Thymus (tissue), 11 donors: ENCODE measurements at regions not wholly inside any gene's neighbourhood (a gene's known extent, or its start where the extent isn't known, plus 50 kb on each side); places are given as distances from the start of the nearest gene placed in this dataset.

Experiments
- DNase-seq, 9 donors: peaks; one replicate each; pipeline ENCODE4 v3.0.0-alpha.2; 2013; ENCODE audit warnings: low spot score in 9 of 9, low read depth in 6 of 9, missing footprints in 1 of 9
- H3K27ac ChIP-seq, 2 donors: one replicate each; pipeline ENCODE4 v1.5.1; 2013; ENCODE audit warnings: control low read depth in 1 of 2, low read depth in 1 of 2, low read length in 1 of 2, mild to moderate bottlenecking in 1 of 2, moderate library complexity in 1 of 2
- H3K27me3 ChIP-seq, 2 donors: one replicate each; pipeline ENCODE4 v1.5.1; 2013; ENCODE audit warnings: low read length in 1 of 2; ENCODE audit not compliant: control insufficient read depth in 2 of 2, insufficient read depth in 1 of 2
- H3K36me3 ChIP-seq, 2 donors: one replicate each; pipeline ENCODE4 v1.5.1; 2013; ENCODE audit warnings: low read length in 1 of 2, mild to moderate bottlenecking in 1 of 2, moderate library complexity in 1 of 2; ENCODE audit not compliant: control insufficient read depth in 2 of 2, insufficient read depth in 2 of 2
- H3K4me1 ChIP-seq, 2 donors: one replicate each; pipeline ENCODE4 v1.5.1; 2013; ENCODE audit warnings: low read length in 2 of 2; ENCODE audit not compliant: control insufficient read depth in 2 of 2, insufficient read depth in 2 of 2
- H3K4me3 ChIP-seq, 2 donors: one replicate each; pipeline ENCODE4 v1.5.1; 2013; ENCODE audit warnings: low read length in 2 of 2, control low read depth in 1 of 2, mild to moderate bottlenecking in 1 of 2
- H3K9me3 ChIP-seq, 2 donors: one replicate each; pipeline ENCODE4 v1.5.1; 2013; ENCODE audit warnings: low read length in 1 of 2, mild to moderate bottlenecking in 1 of 2; ENCODE audit not compliant: control insufficient read depth in 2 of 2, insufficient read depth in 1 of 2
- WGBS: extraction: QIAGEN DNeasy Blood & Tissue Kit; methylation state at CpG from one replicate; pipeline ENCODE4 v1.1.7; 2013; 5-methylcytosine and 5-hydroxymethylcytosine counted together
- donor health status: healthy.

DNA sequence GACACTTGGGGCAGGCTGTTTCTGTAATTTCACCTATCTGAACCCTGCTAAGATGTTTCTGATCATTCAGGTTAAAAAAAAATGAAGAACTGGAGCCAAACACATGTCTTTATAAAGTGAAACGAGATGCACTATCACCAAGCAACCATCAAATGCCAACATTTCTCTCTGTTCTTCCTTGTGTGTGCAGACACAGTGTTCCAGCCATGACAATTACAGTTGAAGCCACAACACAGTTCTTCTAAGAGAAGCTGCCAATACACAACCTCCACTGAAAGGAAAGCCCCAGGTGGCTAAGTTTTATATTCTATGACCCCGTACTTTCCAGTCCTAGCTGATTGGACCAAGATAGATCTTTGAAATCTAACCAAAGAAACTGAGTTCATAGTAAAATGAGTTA is 181.8 kb downstream of the RAD51AP2 start:
- no peaks in the 10 kb centered on the region for H3K36me3 ChIP-seq
- H3K27ac ChIP-seq: no peak overlapping the region
- WGBS: 78% methylated on average over 2 of the region's 2 CpGs
- no peak for DNase-seq
- H3K27me3 ChIP-seq: no peaks in the 10 kb centered on the region
- H3K4me1 ChIP-seq: no peaks in the 10 kb centered on the region
- H3K4me3 ChIP-seq: no peak overlapping the region
- peaks cover 0 to 3% of the 10 kb centered on the region in 2 donors for H3K9me3 ChIP-seq

DNA sequence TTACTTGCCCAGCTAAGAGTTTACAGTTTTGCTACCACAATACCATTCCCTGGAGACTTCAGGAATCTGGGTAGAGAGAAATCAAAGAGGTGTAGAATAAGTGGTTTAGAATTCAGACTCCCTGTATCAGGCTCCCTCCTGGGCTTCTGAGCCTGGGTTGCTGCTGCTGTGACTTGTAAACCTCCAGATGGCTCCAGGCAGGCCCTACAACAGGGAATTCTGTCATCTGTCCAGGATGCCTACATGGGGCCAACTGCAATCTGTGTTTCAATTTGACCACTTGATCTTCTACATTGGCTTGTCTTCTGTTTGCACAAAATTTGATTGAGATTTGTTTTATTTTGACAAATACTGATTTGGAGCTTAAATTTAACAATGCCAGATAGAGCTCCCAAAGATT is 183.9 kb downstream of the RAD51AP2 start:
- no peak for DNase-seq
- Histone ChIP-seq H3K27me3 (no peaks in the 10 kb centered on the region), H3K36me3 (no peaks in the 10 kb centered on the region), H3K9me3 (no peaks in the 10 kb centered on the region), H3K4me3 (no peak overlapping the region), H3K27ac (no peak overlapping the region), H3K4me1 (no peaks in the 10 kb centered on the region)

DNA sequence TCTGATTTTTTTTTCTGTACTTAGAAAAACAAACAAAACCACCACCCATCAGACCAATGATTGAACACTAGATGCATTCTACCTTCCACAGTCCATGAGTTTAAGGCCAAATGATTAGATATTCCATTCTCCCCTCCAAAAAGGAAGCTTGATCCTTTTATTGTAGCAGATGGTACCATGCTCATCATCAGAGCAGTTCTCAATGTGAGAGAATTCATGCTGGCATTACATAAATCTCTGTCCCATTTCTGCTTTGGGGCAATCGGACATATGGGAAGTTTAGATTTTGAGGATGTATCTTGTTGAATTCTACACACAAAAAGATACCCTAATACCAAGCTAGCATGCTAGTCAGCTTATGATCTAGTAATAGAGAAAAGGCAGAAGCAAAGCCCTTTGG is 186.6 kb downstream of the RAD51AP2 start:
- H3K9me3 ChIP-seq: no peaks in the 10 kb centered on the region
- no peak overlapping the region for H3K4me3 ChIP-seq
- no peak for DNase-seq
- H3K27me3 ChIP-seq: no peaks in the 10 kb centered on the region
- no peaks in the 10 kb centered on the region for H3K4me1 ChIP-seq
- H3K36me3 ChIP-seq: no peaks in the 10 kb centered on the region
- no peak overlapping the region for H3K27ac ChIP-seq
- WGBS: 91% methylated on average over 1 of the region's 1 CpG

DNA sequence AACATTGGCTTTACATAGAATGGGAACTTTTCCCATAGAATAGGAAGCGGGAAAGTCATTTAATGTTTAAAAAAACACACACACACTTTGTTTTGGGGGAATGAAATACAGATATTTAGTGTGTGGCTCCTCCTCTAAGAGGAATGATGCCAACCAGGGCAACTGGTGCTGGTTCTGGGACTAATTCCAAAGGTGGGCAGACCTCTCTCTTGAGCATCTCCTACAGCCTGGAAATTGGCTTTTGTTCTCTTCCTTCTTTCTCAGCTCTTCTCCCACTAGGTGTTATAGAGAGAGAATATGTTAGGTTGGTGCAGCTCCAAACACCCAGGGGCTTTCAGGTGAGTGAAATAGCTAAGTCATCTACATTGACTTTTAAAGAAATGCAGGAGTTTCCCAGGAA is 190.1 kb downstream of the RAD51AP2 start:
- no peaks in the 10 kb centered on the region for H3K4me1 ChIP-seq
- 97% methylated on average over 1 of the region's 1 CpG for WGBS
- DNase-seq: no peak
- H3K27ac ChIP-seq: no peak overlapping the region
- no peak overlapping the region for H3K4me3 ChIP-seq
- H3K27me3 ChIP-seq: no peaks in the 10 kb centered on the region
- no peaks in the 10 kb centered on the region for H3K36me3 ChIP-seq
- H3K9me3 ChIP-seq: no peaks in the 10 kb centered on the region

DNA sequence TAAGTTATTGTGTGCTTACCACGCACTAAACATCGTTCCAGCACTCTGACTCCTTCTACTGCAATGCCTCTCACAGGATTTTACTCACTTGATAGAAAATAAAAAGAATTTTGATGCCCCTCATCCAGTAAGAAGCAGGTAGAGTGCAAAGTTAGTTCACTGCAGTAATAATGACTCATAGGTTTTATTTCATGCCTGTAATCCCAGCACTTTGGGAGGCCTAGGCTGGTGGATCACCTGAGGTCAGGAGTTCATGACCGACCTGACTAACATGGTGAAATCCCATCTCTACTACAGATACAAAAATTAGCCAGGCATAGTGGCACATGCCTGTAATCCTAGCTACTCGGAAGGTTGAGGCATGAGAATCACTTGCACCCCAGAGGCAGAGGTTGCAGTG is 190.6 kb downstream of the RAD51AP2 start:
- no peaks in the 10 kb centered on the region for H3K36me3 ChIP-seq
- no peak overlapping the region for H3K4me3 ChIP-seq
- H3K9me3 ChIP-seq: no peaks in the 10 kb centered on the region
- no peaks in the 10 kb centered on the region for H3K4me1 ChIP-seq
- WGBS: 91% methylated on average over 4 of the region's 4 CpGs
- H3K27ac ChIP-seq: no peak overlapping the region
- no peak for DNase-seq
- no peaks in the 10 kb centered on the region for H3K27me3 ChIP-seq

DNA sequence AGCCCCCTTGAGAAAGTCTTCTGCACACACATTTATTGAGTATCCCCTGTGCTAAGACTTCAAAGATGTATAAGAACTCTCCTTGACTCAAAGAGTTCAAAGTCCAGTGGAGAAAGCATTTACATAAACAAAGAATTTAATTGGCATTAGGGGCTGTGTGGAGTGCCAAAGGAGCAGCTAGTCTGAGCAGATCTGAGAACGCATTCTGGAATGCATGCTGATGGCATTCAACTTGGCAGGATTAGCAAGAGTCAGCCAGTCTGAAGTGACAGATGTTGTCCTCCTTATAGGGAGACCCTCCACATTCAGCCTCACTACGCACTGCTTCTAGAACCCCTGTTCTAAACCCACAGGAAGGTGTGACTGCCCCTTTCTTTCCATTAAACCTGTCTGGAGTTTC is 191.5 kb downstream of the RAD51AP2 start:
- no peaks in the 10 kb centered on the region for H3K36me3 ChIP-seq
- no peaks in the 10 kb centered on the region for H3K9me3 ChIP-seq
- no peak for DNase-seq
- 92% methylated on average over 2 of the region's 2 CpGs for WGBS
- no peaks in the 10 kb centered on the region for H3K27me3 ChIP-seq
- no peak overlapping the region for H3K27ac ChIP-seq
- H3K4me3 ChIP-seq: no peak overlapping the region
- no peaks in the 10 kb centered on the region for H3K4me1 ChIP-seq

DNA sequence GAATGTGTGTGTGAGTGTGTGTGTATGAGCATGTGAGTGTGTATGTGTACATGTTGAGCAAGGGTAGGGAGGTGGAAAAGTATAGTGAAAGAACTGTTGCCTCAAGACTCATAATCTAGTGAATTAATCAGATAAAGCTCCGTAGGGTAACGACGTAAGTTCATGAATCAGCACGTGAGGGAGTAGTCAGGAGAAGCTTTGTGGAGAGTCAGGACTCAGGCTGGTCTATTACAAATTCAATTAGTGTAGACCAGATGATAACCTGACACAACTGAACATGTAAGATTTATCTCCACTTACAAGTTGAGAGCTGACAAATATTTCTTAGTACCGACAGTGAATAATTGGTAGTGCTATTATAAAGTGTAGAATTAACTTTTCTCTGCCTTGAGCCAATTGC is 194.5 kb downstream of the RAD51AP2 start:
- WGBS: 94% methylated on average over 5 of the region's 5 CpGs
- Histone ChIP-seq H3K9me3 (no peaks in the 10 kb centered on the region), H3K27ac (no peak overlapping the region), H3K4me3 (no peak overlapping the region), H3K36me3 (no peaks in the 10 kb centered on the region), H3K4me1 (no peaks in the 10 kb centered on the region), H3K27me3 (no peaks in the 10 kb centered on the region)
- no peak for DNase-seq

DNA sequence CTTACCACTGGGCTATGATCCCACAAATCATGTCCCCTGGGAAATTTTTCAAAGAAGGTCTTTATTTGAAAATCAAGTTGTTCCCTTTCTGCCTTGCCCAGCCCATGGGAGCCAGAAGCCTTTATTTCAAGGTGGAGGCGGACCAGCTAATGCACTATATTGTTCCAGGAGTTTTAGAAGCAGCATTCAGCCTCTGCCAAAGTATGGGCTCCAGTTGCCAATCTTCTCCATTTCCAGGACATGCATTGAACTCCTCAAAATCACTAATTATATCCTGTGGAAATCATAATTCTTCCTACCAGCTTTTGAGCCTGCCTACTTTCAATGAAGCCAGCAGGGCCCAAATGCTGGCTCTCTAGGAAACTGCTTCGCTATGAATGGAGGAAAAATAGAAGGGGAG is 195.8 kb downstream of the RAD51AP2 start:
- Histone ChIP-seq H3K27ac (no peak overlapping the region), H3K36me3 (no peaks in the 10 kb centered on the region), H3K27me3 (no peaks in the 10 kb centered on the region), H3K4me3 (no peak overlapping the region), H3K4me1 (no peaks in the 10 kb centered on the region), H3K9me3 (no peaks in the 10 kb centered on the region)
- DNase-seq: no peak
- 49% methylated on average over 2 of the region's 2 CpGs for WGBS

DNA sequence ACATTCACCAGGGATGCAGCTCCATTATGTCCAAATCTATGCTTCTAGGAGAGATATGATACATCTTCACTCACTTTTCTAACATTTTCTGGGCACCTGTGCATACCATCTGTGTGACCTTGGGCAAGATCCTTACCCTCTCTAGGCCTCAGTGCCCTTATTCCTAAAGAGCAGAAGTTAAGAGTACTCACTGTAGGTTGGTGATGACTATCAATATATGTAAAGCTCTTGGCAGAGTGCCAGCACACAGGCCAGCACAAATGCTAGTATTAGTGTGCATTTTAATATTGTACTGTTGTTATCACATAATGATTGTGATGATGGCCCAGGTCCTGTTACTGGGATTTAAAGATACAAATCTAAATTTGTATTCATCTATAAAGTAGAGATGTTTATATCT is 199.2 kb downstream of the RAD51AP2 start:
- no peak for DNase-seq
- H3K4me1 ChIP-seq: no peaks in the 10 kb centered on the region

DNA sequence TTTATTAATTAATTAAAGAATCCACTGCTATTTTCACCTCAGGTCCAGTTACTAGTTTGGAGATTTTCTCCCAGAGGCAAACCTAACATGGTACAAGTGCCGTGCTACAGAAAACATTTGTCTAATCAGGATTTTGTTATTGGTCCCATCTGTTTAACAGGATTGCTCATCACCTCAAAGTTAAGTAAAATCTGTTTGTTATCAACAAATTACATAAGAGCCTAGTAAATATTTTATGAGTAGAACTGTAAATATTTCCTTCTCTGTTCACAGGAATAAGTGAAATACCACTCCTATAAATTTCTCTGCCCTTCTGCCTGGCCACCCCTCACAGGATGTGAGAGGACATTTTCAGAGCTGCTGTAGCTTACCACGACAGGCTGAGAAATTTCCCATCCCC is 200.2 kb downstream of the RAD51AP2 start:
- Histone ChIP-seq H3K27me3 (no peaks in the 10 kb centered on the region), H3K9me3 (no peaks in the 10 kb centered on the region), H3K4me3 (no peak overlapping the region), H3K27ac (no peak overlapping the region), H3K4me1 (no peaks in the 10 kb centered on the region), H3K36me3 (no peaks in the 10 kb centered on the region)
- no peak for DNase-seq
- WGBS: 64% methylated on average over 2 of the region's 2 CpGs

More for the DNA sequence above, 199.2 kb downstream of the RAD51AP2 start:
- no peak overlapping the region for H3K27ac ChIP-seq
- H3K9me3 ChIP-seq: no peaks in the 10 kb centered on the region
- H3K27me3 ChIP-seq: no peaks in the 10 kb centered on the region
- H3K36me3 ChIP-seq: no peaks in the 10 kb centered on the region
- H3K4me3 ChIP-seq: no peak overlapping the region
